Parathyroid adenoma (tissue), 2 donors: ENCODE measurements at regions not wholly inside any gene's neighbourhood (a gene's known extent, or its start where the extent isn't known, plus 50 kb on each side); places are given as distances from the start of the nearest gene placed in this dataset.

ENCODE experiments used
- H2AFZ ChIP-seq: fragments of 300-600 bp; sonication (generic); one replicate; pipeline ENCODE4 v1.7.0; 2017; ENCODE audit warnings: antibody characterized with exemption, mild to moderate bottlenecking
- H3K27ac ChIP-seq: fragments of 300-600 bp; sonication (generic); one replicate; pipeline ENCODE4 v1.7.0; 2017
- H3K27me3 ChIP-seq: fragments of 300-600 bp; sonication (generic); one replicate; pipeline ENCODE4 v1.7.0; 2017; ENCODE audit warnings: low read length; ENCODE audit not compliant: control insufficient read depth, insufficient read depth
- H3K36me3 ChIP-seq: fragments of 300-600 bp; sonication (generic); one replicate; pipeline ENCODE4 v1.7.0; 2017; ENCODE audit warnings: low read length; ENCODE audit not compliant: control insufficient read depth, insufficient read depth
- H3K4me1 ChIP-seq: fragments of 300-600 bp; sonication (generic); one replicate; pipeline ENCODE4 v1.7.0; 2017; ENCODE audit warnings: control low read depth
- H3K4me2 ChIP-seq: fragments of 300-600 bp; sonication (generic); one replicate; pipeline ENCODE4 v1.7.0; 2017; ENCODE audit warnings: low read length
- H3K4me3 ChIP-seq: fragments of 300-600 bp; sonication (generic); one replicate; pipeline ENCODE4 v1.7.0; 2017; ENCODE audit warnings: low read depth, low read length
- H3K79me2 ChIP-seq: fragments of 300-600 bp; sonication (generic); one replicate; pipeline ENCODE4 v1.7.0; 2017; ENCODE audit warnings: control low read depth
- H3K9ac ChIP-seq: fragments of 300-600 bp; sonication (generic); one replicate; pipeline ENCODE4 v1.7.0; 2017; ENCODE audit warnings: mild to moderate bottlenecking
- H3K9me3 ChIP-seq: fragments of 300-600 bp; sonication (generic); one replicate; pipeline ENCODE4 v1.7.0; 2017; ENCODE audit warnings: low read length; ENCODE audit not compliant: control insufficient read depth
- TF ChIP-seq, protein P1 (sequence below): fragments of 300-600 bp; sonication (generic); IDR thresholded peaks from one replicate; pipeline ENCODE4 v1.7.0; 2017; ENCODE audit warnings: antibody characterized with exemption, mild to moderate bottlenecking
- donor health status: primary hyperparathyroidism.

DNA sequence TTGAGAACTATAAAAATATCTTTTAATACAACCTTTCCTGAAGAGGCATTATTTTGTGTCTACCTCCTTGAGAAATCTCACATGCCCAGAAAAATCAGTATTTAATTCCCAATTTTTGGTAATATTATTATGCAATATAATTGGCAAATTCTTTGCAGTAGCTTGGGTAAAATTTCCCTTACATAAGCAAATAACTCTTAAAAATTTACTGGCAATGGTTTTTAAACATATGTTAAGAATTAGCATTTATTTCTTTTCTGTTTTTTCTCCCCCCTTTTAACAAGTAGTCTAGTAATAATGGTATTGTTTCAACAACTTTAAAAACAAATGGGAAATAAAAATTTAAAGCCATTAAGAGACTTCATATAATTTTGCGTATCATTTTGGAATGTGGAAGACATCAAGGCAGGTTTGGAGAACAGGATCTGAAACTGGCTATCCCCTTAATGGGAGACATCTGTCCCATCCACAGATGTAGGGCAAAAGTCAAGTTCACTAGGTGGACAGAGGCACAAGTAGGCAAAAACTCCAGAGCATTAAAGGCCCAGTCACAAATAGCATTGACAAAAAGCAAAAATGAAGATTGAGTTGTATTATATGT, 89.6 kb upstream of the AADACL2 start:
- Histone ChIP-seq H3K4me3 (no peak overlapping the region), H3K27ac (no peak overlapping the region), H3K36me3 (no peaks in the 10 kb centered on the region), H3K4me1 (no peaks in the 10 kb centered on the region), H3K27me3 (no peaks in the 10 kb centered on the region), H2AFZ (no peak overlapping the region), H3K9me3 (no peaks in the 10 kb centered on the region), H3K79me2 (no peaks in the 10 kb centered on the region), H3K9ac (no peak overlapping the region), H3K4me2 (no peak overlapping the region)
- TF ChIP-seq, protein P1, sequence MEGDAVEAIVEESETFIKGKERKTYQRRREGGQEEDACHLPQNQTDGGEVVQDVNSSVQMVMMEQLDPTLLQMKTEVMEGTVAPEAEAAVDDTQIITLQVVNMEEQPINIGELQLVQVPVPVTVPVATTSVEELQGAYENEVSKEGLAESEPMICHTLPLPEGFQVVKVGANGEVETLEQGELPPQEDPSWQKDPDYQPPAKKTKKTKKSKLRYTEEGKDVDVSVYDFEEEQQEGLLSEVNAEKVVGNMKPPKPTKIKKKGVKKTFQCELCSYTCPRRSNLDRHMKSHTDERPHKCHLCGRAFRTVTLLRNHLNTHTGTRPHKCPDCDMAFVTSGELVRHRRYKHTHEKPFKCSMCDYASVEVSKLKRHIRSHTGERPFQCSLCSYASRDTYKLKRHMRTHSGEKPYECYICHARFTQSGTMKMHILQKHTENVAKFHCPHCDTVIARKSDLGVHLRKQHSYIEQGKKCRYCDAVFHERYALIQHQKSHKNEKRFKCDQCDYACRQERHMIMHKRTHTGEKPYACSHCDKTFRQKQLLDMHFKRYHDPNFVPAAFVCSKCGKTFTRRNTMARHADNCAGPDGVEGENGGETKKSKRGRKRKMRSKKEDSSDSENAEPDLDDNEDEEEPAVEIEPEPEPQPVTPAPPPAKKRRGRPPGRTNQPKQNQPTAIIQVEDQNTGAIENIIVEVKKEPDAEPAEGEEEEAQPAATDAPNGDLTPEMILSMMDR, result no peak

DNA sequence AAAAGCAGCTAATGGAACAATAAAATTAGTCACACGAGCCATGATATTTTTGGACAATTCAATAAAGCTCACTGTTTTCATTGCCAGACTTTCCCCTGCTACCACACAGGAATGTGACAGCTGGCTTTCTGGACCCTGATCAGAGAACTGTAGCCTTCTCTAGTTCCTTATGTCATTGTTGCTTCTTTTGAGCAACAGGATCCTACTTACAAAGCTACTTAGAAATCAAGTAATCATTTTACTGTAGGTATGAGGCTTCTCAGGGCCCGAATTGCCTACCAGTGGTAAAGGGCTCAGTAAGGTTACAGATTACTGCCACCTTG, 94.3 kb upstream of the AADACL2 start:
- Histone ChIP-seq H3K9ac (no peak overlapping the region), H2AFZ (no peak overlapping the region), H3K27ac (no peak overlapping the region), H3K4me1 (no peaks in the 10 kb centered on the region), H3K27me3 (no peaks in the 10 kb centered on the region), H3K79me2 (no peaks in the 10 kb centered on the region), H3K4me3 (no peak overlapping the region), H3K9me3 (no peaks in the 10 kb centered on the region), H3K4me2 (no peak overlapping the region), H3K36me3 (no peaks in the 10 kb centered on the region)
- TF ChIP-seq, protein P1, result no peak

- Histone ChIP-seq H3K4me1 (no peaks in the 10 kb centered on the region), H3K36me3 (no peaks in the 10 kb centered on the region), H3K79me2 (no peaks in the 10 kb centered on the region), H3K27ac (no peak overlapping the region), H3K4me3 (no peak overlapping the region), H3K4me2 (no peak overlapping the region), H3K27me3 (no peaks in the 10 kb centered on the region), H3K9ac (no peak overlapping the region), H3K9me3 (no peaks in the 10 kb centered on the region), H2AFZ (no peak overlapping the region)
- TF ChIP-seq, protein P1, result no peak
Observed at GRCh38 chr3:151638555-151639417, 94.9 kb upstream of the AADACL2 start.

DNA sequence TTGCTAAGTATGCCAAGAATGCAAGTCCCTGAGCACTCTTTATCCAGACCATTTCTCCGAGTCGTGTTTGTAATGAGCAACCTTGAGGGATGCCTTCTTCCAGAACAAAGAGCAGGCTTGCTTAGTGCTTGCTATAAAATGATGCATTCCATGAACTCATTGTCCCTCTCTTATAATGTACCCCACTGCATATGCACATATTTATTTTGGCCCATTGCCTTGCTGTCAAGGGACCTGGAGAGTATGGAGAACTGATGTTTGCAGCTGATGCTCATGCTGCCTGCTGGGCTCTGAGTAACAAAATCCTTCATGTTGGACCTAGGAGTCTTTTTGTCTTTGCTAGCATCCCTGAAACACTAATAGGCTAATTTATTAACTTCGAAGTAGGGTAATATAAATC, 97.8 kb upstream of the AADACL2 start:
- Histone ChIP-seq H3K9ac (no peak overlapping the region), H3K4me3 (no peak overlapping the region), H3K36me3 (no peaks in the 10 kb centered on the region), H3K4me2 (no peak overlapping the region), H3K9me3 (no peaks in the 10 kb centered on the region), H2AFZ (no peak overlapping the region), H3K27ac (no peak overlapping the region), H3K27me3 (no peaks in the 10 kb centered on the region), H3K4me1 (no peaks in the 10 kb centered on the region), H3K79me2 (no peaks in the 10 kb centered on the region)
- TF ChIP-seq, protein P1, result no peak
